ENCODE measurements at regions not wholly inside any gene's neighbourhood (a gene's known extent, or its start where the extent isn't known, plus 50 kb on each side); places are given as distances from the start of the nearest gene placed in this dataset.
"Not testable (repeated sequence)": the region's sequence is repeated elsewhere in the genome, so short reads cannot be mapped to it uniquely, and the experiment has no call there.

DNA sequence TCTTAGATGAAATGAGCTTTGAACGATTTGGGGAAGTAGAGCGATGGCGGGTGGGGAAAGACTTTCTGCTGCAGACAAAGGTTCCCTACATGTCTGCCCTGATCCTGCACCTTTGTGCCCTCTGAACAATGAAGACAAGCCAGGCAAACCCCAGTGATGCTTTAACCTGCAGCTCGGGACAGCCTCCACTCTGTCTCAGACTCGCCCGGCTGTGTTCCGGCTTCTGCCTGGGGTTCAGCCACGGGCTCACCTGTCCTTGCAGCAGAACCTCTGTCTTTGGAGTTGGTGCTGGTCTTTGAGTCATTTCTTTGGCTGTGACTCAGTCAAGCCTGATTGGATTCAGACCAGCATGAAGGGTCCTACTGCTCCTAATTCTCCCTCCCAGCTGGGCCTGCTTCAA is 823.6 kb upstream of the TPTE start:
- not testable (repeated sequence) for DNase-seq

DNA sequence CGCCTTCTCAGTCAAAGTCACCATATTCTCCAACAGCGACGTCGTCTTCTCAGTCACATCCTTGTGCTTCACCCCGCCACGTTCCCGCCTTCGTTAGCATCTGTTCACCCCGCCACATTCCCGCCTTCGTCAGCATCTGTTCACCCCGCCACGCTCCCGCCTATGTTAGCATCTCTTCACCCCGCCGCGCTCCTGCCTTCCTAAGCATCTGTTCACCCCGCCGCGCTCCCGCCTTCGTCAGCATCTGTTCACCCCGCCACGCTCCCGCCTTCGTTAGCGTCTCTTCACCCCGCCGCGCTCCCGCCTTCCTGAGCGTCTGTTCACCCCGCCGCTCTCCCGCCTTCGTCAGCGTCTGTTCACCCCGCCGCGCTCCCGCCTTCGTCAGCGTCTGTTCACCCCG is 816.4 kb upstream of the TPTE start:
- not testable (repeated sequence) for DNase-seq

DNA sequence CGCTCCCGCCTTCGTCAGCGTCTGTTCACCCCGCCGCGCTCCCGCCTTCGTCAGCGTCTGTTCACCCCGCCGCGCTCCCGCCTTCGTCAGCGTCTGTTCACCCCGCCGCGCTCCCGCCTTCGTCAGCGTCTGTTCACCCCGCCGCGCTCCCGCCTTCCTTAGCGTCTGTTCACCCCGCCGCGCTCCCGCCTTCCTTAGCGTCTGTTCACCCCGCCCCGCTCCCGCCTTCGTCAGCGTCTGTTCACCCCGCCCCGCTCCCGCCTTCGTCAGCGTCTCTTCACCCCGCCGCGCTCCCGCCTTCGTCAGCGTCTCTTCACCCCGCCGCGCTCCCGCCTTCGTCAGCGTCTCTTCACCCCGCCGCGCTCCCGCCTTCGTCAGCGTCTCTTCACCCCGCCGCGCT is 815.9 kb upstream of the TPTE start:
- not testable (repeated sequence) for DNase-seq

DNA sequence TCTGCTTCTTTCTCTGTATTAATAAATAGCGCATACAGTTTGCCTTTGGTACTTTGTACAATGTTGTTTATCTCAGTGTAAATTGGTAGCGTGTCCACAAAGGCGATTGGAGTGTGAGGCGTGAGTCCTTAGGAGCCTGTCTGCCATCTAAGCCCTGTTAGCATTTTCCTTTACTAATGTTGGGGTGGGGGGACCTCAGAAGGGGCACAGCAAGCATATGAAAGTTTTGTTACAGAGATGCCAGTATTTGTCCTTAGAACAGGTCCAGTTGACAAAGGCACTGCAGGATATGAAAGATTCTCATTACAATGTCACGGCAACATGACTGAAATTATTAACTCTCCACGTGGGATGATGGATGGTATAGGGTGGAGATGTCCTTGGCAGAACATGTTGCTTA is 796.8 kb upstream of the TPTE start:
- not testable (repeated sequence) for DNase-seq

DNA sequence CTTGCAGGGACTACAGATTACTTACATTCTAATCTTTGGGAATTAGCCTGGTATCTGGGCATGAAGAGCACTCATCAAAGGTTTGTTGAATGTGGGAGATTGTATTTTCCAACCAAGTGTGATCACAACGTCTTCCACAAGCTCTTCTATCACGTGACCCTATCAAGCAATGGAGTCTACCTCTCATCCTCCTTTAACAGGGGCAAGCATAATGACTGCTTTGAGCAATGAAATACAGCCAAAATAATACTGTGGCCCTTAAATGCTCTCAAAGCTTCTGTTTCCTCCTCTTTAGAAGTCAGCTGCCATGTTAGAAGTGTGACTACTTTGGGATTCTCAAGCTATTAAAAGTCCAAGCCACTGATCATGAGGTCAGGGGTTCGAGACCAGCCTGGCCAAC is 794.2 kb upstream of the TPTE start:
- DNase-seq: not testable (repeated sequence)

DNA sequence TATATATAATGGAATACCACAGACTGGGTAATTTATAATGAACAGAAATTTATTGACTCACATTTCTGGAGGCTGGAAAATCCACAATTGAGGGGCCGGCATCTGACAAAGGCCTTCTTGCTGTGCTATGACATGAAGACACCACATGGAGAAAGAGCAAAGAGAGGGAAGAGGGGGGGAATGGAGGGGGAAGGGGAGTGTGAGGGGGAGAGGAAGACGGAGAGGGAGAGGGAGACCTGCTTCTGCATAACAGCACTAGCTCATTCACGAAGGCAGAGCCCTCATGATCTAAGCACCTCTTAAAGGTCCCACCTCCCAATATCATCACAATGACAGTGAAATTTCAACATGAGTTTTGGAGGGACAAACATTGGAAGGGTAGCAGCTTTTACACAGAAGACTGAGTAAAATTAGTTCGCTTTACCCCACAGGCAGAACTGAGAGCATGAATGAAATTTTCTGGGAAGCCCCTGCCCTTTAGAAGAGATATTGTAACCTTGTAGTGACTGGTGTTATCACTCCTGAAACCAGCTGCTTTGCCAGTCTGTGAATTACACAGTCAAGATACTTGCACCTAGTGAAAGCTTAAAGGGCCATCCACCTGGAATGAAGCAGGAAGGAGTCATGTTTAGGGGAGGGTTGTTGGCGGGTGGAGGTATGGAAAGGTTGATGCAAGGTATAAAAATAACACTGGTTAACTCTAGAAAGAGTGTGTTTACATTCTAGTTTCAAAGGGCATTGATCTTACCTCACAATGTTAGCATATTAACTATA is 793.0 kb upstream of the TPTE start:
- not testable (repeated sequence) for DNase-seq

DNA sequence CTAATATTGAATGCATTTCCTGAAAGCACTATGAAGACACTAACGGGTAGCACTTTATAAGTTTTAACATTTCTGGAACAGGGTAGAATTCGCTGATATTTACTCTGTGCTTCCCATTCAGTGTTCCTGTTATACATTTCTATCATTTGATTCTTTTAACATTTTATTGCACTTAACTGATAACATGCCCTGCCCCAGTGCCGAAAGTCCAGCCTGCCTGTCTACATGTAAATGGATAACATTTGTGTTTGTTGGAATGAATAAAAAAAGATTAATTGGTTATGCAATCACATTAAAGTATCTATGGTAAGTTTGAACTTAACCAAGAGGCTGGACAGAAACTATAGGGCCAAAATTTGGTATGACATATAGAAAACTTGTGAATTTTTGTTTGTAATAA is 790.5 kb upstream of the TPTE start:
- no peak for DNase-seq

DNA sequence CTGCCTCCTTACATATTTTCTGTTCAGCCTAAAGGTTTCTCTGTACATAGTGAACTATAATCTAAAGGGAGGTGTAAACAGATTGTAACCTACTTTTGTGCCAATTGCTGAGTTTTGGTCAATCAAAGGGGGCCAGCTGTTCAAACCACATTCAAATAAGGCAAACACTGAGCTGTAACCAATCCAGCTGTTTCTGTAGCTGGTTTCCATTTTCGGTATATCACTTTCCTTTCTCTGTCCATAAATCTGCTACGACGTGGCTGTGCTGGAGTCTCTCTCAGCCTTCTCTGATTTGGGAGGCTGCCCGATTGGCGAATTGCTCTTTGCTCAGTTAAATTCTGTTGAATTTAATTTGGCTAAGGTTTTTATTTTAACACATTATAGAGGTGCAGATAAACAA is 790.1 kb upstream of the TPTE start:
- not testable (repeated sequence) for DNase-seq

DNA sequence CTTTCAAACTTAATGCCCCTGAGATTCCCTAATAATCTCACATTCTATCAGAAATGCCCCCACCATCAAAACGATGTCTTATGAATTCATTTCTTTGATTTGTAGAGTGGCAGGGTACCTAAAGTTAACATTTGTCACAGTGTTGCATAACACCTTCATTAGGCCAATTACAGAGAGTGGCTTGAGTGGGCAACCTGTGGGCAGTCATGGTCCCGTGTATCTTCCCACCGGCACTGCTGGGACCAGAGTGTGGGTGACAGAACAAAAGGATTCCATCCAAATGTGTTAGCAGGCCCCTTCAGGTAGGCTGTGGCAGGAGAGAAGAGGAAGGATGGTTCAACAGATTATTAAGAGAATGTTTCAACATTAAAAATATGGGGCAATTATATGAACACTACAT is 788.8 kb upstream of the TPTE start:
- DNase-seq: not testable (repeated sequence)

DNA sequence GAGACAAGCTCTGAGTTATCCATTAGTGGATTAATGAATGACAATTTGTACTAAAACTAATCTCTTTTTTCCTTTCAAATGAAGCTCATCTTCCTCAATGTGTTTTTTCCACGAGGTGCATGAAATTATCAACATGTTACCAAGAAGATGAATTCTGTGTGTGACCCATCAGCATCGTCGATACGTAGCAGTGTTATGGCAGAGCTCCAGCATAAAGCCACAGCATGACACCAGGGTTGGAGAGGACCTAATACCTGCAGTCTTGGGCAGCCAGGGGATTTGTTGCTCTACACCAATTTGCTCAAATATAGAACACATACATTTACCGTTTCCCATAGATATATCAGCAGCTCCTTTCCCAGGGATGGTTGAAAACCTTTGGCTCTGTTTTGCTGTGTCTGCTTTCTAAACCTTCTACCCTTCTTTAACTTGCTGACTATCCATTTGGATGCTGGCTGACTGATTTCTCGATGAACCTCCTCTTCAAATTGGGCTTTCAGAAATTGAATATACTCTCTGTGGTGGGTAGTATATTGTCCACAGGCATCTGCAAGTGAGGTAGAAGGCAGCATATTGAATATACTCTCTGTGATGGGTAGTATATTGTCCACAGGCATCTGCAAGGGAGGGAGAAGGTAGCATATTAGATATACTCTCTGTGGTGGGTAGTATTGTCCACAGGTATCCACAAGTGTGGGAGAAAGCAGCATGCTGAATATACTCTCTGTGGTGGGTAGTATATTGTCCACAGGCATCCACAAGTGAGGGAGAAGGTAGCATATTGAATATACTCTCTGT is 787.4 kb upstream of the TPTE start:
- not testable (repeated sequence) for DNase-seq

DNA sequence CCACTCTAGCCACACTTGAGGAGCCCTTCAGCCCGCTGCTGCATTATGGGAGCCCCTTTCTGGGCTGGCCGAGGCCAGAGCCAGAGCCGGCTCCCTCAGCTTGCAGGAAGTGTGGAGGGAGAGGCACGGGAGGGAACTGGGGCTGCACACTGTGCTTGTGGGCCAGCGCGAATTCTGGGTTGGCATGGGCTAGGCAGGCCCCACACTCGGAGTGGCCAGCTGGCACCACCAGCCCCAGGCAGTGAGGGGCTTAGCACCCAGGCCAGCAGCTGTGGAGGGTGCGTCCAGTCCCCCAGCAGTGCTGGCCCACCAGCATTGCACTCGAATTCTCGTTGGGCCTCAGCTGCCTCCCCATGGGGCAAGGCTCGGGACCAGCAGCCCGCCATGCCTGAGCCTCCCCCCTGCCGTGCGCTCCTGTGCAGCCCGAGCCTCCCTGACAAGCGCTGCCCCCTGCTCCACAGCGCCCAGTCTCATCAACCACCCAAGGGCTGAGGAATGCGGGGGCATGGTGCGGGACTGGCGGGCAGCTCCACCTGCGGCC is 785.9 kb upstream of the TPTE start:
- no peak for DNase-seq

DNA sequence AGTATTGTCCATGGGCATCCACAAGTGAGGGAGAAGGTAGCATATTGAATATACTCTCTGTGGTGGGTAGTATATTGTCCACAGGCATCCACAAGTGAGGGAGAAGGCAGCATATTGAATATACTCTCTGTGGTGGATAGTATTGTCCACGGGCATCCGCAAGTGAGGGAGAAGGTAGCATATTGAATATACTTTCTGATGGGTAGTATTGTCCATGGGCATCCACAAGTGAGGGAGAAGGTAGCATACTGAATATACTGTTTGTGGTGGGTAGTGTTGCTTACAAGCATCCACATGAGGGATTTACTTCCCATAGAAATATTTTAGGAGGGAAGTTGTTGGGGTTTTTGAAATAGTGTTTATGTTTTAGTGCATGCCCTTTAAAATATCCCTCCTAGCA is 784.1 kb upstream of the TPTE start:
- not testable (repeated sequence) for DNase-seq

DNA sequence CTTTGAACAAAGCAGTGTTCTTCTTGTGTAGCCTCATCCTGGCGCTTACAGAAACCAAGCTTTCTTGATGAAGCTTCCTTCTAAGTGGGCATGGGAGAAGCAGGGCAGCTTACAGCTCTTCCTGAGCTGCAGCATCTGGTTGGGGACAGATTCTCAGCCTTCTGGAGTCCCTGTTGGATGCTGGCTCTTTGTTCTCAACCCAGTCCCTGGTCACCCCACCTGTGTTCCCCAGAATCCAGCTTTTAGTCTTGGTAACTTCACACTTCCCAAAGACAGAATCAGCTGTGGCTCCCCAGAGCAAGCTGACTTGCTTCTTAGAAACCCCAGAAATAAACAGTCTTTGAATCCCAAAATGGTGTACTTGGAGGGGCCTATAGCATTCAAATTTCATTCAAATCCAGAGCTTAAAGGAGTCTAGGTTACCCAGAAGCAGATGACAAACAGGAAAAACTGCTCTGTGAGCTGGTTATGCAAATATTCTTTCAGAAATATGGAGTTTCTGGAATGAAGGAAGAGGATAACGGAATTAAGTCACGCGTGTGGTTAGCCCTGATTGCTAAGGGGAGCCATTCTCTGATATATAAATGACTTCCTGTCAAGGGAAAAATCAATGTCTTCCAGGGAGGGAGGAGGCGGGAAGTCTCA is 783.4 kb upstream of the TPTE start:
- DNase-seq: not testable (repeated sequence)

DNA sequence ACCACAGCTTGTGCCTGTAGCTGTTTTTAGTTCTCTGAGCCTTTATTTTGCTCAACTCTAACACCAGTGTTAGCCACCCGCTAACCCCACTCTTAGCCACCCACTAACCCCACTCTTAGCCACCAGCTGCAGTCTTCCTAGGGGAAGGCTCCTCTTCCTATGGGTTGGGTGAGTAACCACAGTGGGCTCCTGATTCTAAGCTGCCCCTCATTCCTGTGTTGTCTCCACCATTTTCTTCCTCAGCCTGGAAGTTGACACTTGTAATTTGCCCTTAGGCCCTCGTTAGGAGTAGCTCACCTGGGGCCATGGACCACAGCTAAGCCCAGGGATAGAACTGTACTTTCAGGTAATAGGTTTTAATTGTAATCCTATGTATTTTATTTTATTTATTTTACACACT is 782.9 kb upstream of the TPTE start:
- no peak for DNase-seq

DNA sequence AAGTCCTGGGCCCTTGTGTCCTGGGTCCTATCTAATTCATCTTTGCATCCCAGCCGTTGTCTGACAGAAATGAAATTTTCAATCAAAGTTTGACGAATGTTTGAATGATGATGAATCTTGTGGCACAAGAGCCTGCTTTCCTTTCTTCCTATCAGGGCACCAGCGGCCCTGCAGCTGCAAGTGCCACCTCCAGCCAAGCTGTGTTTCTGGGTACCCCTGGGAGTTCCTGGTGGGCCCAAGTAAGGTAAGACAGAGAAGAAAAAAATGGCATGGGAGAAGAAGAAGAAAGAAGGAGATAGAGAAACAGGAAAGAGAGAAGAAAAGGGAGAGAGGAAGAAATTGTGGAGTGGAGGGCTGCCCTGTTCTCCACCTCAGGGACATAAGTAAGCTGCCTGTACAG is 782.1 kb upstream of the TPTE start:
- DNase-seq: no peak

DNA sequence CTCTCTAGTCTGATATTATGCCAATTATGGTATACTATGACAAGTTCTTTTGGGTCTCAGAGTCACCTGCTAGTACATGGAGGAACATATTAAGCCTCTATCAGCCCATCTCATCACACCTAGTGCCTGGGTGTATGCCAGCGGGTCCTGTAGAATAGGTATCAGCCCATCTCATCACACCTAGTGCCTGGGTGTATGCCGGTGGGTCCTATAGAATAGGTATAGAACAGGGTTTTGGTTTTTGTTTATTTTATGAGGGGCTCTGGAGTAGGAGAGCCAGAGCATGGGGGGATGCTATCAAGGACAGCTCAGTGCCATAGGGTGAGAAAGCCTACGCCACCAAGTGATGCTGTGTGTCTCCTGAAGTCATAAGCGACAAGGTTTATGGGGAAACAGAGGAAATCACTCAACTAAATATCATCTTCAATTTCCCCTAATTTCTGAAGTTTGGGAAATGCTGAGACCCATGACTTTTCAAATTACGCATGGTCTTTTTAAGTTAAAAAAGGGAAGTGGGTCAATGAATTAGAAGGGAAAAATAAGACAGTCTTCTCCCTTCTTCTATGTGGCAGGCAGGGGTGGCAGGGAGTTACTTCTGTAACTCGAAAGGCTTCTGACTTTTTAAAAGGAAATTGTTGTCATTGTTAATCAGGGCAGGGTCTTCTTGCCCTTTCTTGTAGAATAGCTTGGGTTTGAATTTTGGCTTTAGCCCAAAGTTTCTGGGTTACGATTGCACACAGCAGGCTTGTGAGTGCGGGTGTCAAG is 781.0 kb upstream of the TPTE start:
- DNase-seq: not testable (repeated sequence)

DNA sequence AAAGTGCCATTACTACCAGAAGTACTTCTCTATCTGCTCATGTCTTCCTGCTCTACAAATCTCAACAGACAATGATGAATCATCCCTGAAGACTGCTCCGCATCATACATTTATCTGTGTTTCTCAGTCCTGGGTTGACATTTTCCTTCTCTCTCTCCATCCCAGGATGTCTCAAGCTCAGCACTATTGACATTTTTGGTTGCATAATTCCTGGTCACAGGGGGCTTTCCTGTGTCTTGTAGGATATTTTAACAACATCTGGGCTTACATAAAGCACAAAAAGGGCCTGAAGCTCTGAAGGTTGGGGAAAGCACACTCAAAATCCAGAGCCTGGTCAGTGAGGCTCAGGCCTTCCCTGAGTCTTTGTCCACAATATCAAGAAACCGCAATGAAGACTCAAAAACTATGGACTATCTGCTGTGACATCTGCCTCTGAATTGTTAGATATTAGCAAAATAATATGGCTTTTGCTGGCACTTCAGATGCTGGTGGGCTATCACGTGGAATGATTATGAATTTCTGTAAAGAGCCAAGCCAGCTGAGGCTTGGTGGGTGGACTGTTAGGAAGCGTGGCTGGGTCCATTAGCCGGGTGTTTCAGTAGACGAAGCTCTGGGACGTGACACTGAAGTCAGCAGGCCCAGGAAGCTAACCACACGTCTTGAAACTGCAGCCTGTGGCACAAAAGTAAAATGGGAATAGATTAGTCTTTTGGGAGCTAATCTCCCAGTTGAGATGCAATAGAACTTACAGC is 780.2 kb upstream of the TPTE start:
- not testable (repeated sequence) for DNase-seq

DNA sequence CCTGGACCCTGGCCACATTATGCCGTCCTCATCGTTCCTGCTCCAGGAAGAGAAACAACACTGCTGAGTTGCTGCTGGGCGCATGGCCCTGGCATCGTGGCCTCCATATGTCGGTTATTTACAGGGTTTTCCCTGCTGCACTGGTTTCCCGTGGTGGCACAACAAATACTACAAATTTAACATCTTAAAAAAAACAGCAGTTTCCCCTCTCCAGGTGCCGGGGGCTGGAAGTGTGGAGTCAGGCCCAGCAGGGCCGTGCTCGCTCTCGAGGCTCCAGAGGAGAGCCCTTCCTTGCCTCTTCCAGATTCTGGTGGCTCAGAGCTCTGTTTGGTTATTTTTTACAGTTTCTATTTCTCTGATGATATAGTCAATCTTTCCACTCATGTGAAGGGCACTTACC is 777.8 kb upstream of the TPTE start:
- not testable (repeated sequence) for DNase-seq

DNA sequence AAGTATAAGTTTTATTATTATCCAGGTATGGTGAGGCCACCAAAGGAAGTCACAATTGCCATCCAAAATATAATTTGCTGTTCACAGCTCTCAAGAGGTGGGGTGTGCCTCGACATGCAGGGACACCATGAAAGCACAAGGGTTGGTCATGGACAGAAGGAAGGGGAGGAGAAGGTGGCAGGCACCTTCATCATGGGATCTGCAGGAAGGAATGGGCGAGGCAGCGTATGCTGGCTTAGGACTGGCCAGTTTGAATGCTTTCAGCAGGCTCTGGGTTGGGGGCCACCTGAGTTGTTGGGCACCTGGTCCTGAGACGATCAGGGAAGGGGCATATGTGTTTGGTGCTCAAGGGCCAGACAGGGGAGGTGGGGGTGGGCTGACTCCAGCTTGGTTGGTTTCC is 777.2 kb upstream of the TPTE start:
- DNase-seq: not testable (repeated sequence)

DNA sequence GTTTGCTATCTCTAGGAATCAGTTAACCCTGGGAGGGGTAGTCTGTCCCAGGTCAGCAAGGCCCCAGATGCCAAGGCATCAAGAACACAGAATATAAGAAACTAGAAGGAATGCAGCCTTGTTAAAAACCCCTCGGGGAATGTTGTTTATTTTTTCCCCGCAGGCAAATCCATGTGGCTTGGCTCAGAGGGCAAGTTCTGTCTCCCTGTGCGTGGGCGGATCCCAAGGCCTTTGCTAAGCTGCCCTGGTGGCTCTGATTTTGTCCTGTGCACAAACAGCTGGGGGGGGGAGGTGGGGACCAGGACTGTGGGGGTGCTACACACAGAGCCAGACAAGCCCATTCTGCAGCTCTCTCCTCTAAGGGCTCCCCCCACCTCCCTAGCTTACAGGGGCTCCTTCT is 776.8 kb upstream of the TPTE start:
- DNase-seq: not testable (repeated sequence)

DNA sequence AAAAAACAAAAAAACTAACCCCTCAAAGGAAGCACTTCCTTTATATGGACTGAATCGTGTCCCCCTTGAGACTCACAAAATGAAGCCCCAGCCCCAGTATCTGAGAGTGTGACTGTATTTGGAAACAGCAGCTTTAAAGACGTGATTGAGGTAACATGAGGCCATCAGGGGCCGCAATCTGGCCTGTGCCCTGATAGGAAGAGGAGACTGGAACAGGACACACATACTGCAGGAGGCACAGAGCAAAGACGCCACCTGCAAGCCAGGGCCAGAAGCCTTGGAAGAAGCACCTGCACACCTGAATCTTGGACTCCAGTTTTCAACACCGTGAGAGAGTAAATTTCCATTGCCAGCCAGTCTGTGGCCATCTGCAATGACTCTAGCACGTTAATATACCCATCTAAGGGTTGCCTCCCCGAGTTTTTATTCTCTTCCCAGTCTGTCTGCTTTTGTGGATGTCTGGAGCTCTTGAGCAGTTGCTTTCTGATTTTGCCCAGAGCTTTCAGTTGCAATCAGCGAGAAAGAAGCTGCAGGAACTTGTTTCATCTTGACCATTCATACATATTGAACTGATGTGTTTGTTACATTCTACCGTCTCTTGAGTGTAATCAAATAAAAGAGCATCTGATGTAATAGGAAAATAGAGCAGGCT is 775.8 kb upstream of the TPTE start:
- peak; percentile 23 for DNase-seq
